ENCODE measurements at regions not wholly inside any gene's neighbourhood (a gene's known extent, or its start where the extent isn't known, plus 50 kb on each side); places are given as distances from the start of the nearest gene placed in this dataset.

- TF ChIP-seq POLR2A (IDR thresholded peaks at IDR 0.05; ENCODE audit: low read length) (no peak), GATA1 (IDR thresholded peaks at IDR 0.05; ENCODE audit: low read depth, low read length) (no peak)
Observed at GRCh38 chr16:87117936-87118335, 199.3 kb downstream of the C16orf95 start.

All from erythroblast (primary cell).